ENCODE measurements at regions not wholly inside any gene's neighbourhood (a gene's known extent, or its start where the extent isn't known, plus 50 kb on each side); places are given as distances from the start of the nearest gene placed in this dataset.

DNA sequence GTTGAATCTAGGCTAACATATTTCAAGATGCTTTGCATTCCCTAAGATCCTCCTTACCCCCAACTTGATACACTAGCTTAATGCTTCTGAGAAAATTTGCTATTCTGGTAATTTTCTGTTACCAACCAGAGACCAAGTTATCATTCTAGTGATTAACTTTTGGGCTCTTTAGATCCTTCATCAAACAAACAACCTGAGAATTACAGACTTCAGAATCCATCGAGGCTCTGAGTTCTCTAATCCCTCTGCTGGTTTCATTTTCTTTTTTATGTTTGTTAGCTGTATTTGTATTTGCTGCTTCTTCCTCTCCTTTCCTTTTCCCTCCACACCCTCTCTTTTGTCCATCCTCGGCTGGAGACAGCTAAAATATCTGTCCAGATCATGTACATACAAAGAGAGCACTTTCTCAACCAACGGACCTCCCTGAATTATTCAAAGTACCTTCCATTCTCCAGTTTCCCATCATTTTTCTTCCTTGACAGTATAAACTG lies 98.7 kb upstream of the RIPOR2 start:
- TF ChIP-seq GATA2 (IDR thresholded peaks at IDR 0.05; ENCODE audit: low read depth, low read length) (no peak), GATA3 (IDR thresholded peaks at IDR 0.05; ENCODE audit: low read depth, low read length) (no peak)
